SK-N-SH (cell line): ENCODE measurements at regions not wholly inside any gene's neighbourhood (a gene's known extent, or its start where the extent isn't known, plus 50 kb on each side); places are given as distances from the start of the nearest gene placed in this dataset.

Source experiments
- CTCF ChIP-seq: fragments of 200-600 bp; sonication (generic); IDR thresholded peaks from 2 replicates; pipeline ENCODE4 v1.6.1; 2017; ENCODE audit warnings: antibody characterized with exemption, mild to moderate bottlenecking, moderate library complexity
- ELF1 ChIP-seq: IDR thresholded peaks from 2 replicates; pipeline ENCODE4 v1.4.0; 2012
- JUND ChIP-seq: IDR thresholded peaks from 2 replicates; pipeline ENCODE4 v1.4.0; 2012
- POLR2AphosphoS5 ChIP-seq: IDR thresholded peaks from 2 replicates; pipeline ENCODE4 v1.6.1; 2012; ENCODE audit warnings: low read depth, low read length
- RAD21 ChIP-seq: IDR thresholded peaks from 2 replicates; pipeline ENCODE4 v1.6.1; 2012; ENCODE audit warnings: mild to moderate bottlenecking, low read length
- TEAD4 ChIP-seq: IDR thresholded peaks from 2 replicates; pipeline ENCODE4 v1.4.0; 2012; ENCODE audit warnings: mild to moderate bottlenecking, borderline replicate concordance; ENCODE audit not compliant: insufficient read depth
- TF ChIP-seq, protein P1 (sequence below): IDR thresholded peaks from 2 replicates; pipeline ENCODE4 v1.4.0; 2012; ENCODE audit warnings: low read depth

DNA sequence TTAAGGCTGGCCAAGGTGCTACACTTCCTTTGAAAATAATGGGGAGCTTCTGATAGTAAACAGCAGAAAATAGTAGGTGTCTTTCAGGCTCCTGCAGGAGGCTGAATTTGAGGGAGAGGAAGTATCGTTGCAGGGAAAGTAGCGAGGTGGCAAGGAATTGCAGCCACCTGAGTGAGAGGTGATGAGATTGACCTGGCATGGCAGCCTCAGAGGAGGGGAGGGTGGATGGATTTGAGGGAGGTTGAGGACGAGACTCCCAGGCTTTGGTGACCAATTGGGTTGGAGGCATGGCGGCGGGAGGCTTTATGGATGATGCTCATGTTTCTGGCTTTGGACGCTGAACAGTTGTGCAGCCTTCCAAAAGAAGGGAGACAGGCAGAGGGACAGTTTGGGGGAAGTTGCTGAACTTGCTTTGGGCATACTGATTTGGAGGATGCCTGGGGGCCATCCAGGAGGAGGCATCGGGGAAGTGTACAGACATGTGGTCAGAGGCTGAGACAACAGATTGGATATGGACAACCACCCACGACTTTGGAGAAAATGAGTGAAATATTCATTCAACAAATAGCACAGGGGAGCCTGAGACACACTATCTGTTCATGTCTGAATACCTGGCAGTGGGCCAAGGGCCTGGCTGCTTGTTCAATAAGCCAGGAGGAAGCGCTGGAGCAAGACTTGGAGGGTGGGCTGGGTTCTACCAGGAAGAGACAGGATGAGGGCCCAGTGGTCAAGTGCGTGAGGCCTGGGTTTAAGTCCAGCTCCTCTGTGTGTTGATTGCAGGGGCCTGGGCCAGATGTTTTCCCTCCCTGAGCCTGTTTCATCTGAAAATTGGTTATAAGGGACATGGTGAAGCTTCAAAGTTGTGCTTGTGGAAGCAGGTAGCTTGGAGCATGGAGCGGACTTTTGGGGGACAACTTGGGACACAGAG, 113.2 kb downstream of the CEBPB start:
- no peak for TF ChIP-seq ELF1
- no peak for TF ChIP-seq CTCF
- TF ChIP-seq, protein P1, sequence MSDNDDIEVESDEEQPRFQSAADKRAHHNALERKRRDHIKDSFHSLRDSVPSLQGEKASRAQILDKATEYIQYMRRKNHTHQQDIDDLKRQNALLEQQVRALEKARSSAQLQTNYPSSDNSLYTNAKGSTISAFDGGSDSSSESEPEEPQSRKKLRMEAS, result no peak
- TF ChIP-seq JUND, result no peak
- TF ChIP-seq RAD21, result no peak
- TF ChIP-seq POLR2AphosphoS5, result no peak
- TF ChIP-seq TEAD4, result no peak
